PC-3 (cell line): ENCODE measurements at regions not wholly inside any gene's neighbourhood (a gene's known extent, or its start where the extent isn't known, plus 50 kb on each side); places are given as distances from the start of the nearest gene placed in this dataset.
A peak's percentile ranks its signal among the peaks of the same experiment; 100 is the strongest.

ENCODE experiments used
- ATAC-seq: fragments of 200-7000 bp; cut with Tn5 transposase; 2 replicates; pipeline ENCODE4 v1.9.1; 2020; ENCODE audit warnings: mild to moderate bottlenecking, moderate library complexity
- BruUV-seq: library from RNA; stranded (reverse); fragments of 400-500 nt; replicated peaks from 2 replicates; lab custom pipeline; 2021; lab: Mats Ljungman, UMichigan
- CTCF ChIA-PET: fragments of 300-600 bp; sonication (Branson Sonifier 250); formaldehyde crosslinking; loops from one replicate; lab custom pipeline; 2022; ENCODE audit warnings: antibody characterized with exemption; lab: Charles Lee
- POLR2A ChIA-PET: fragments of 300-600 bp; sonication (Branson Sonifier 250); formaldehyde crosslinking; loops from one replicate; lab custom pipeline; 2022; ENCODE audit warnings: antibody characterized with exemption; ENCODE audit not compliant: unreplicated experiment; lab: Charles Lee
- DNase-seq: peaks from one replicate; pipeline ENCODE4 v3.0.0-alpha.2; 2015
- H2AFZ ChIP-seq: fragments of 300-600 bp; sonication (generic); 2 replicates; pipeline ENCODE4 v1.6.0; 2016; ENCODE audit warnings: antibody characterized with exemption, low read length
- H3F3A ChIP-seq: fragments of 300-600 bp; sonication (generic); one replicate; pipeline ENCODE4 v1.6.0; 2017; ENCODE audit warnings: antibody characterized with exemption, low read length, control low read depth, mild to moderate bottlenecking; ENCODE audit not compliant: unreplicated experiment
- H3K27ac ChIP-seq: fragments of 300-600 bp; sonication (generic); 2 replicates; pipeline ENCODE4 v1.5.1; 2016; ENCODE audit warnings: mild to moderate bottlenecking, low read length
- H3K27me3 ChIP-seq: fragments of 300-600 bp; sonication (generic); 2 replicates; pipeline ENCODE4 v1.6.1; 2016; ENCODE audit warnings: low read length, mixed read lengths
- H3K36me3 ChIP-seq: fragments of 300-600 bp; sonication (generic); 2 replicates; pipeline ENCODE4 v1.6.1; 2016; ENCODE audit warnings: low read depth, mixed run types, low read length, mixed read lengths
- H3K4me1 ChIP-seq: fragments of 300-600 bp; sonication (generic); 2 replicates; pipeline ENCODE4 v1.5.1; 2016; ENCODE audit warnings: low read length; ENCODE audit not compliant: insufficient read depth
- H3K4me2 ChIP-seq: fragments of 300-600 bp; sonication (generic); 2 replicates; pipeline ENCODE4 v1.6.0; 2016; ENCODE audit warnings: low read length
- H3K4me3 ChIP-seq: fragments of 300-600 bp; sonication (generic); 2 replicates; pipeline ENCODE4 v1.5.1; 2016; ENCODE audit warnings: mild to moderate bottlenecking, low read length, mixed read lengths
- H3K79me2 ChIP-seq: fragments of 300-600 bp; sonication (generic); 2 replicates; pipeline ENCODE4 v1.6.1; 2017; ENCODE audit warnings: low read length, mixed read lengths
- H3K9ac ChIP-seq: fragments of 300-600 bp; sonication (generic); 2 replicates; pipeline ENCODE4 v1.6.0; 2016; ENCODE audit warnings: mild to moderate bottlenecking, low read length
- H3K9me2 ChIP-seq: fragments of 300-600 bp; sonication (generic); replicated peaks from 2 replicates; pipeline ENCODE4 v1.6.1; 2016; ENCODE audit warnings: mixed run types, low read length, mixed read lengths
- H3K9me3 ChIP-seq: fragments of 300-600 bp; sonication (generic); 2 replicates; pipeline ENCODE4 v1.6.1; 2016; ENCODE audit warnings: low read length, mixed read lengths
- H4K20me1 ChIP-seq: fragments of 300-600 bp; sonication (generic); 2 replicates; pipeline ENCODE4 v1.6.1; 2016; ENCODE audit warnings: low read length, mixed read lengths
- EZH2 ChIP-seq: fragments of 300-600 bp; sonication (generic); IDR thresholded peaks from one replicate; pipeline ENCODE4 v1.6.1; 2017; ENCODE audit warnings: antibody characterized with exemption, mild to moderate bottlenecking, low read length; ENCODE audit not compliant: unreplicated experiment
- EZH2phosphoT487 ChIP-seq: fragments of 300-600 bp; sonication (generic); IDR thresholded peaks from 2 replicates; pipeline ENCODE4 v1.6.1; 2018; ENCODE audit warnings: mild to moderate bottlenecking, antibody characterized with exemption, low read length, borderline replicate concordance
- intact Hi-C: fragments of 100-400 bp; cut with micrococcal nuclease; formaldehyde crosslinking; loops from 2 replicates; pipeline ENCODE4 v1.9.0; 2023
- TF ChIP-seq, protein P1 (sequence below): fragments of 300-600 bp; sonication (generic); conservative IDR thresholded peaks from 2 replicates; pipeline ENCODE4 v1.5.1; 2017; ENCODE audit warnings: antibody characterized with exemption, low read depth, mild to moderate bottlenecking, low read length

- ChIA-PET CTCF (interaction anchor here (0.6 kb wide), 1 partner anchor 239 kb away, joined by 3 read pairs; no protein-coding TSS in a partner anchor), POLR2A (no interaction called here)
- Histone ChIP-seq H3K9ac (no peak overlapping the region), H3K79me2 (no peaks in the 10 kb centered on the region), H2AFZ (peak overlapping the region; percentile 43; the same call in 1 of the 2 replicates), H3K27me3 (no peaks in the 10 kb centered on the region), H4K20me1 (no peaks in the 10 kb centered on the region), H3K4me3 (no peak overlapping the region), H3K4me2 (peak overlapping the region; percentile 60), H3F3A (no peaks in the 10 kb centered on the region), H3K27ac (no peak overlapping the region), H3K9me3 (no peaks in the 10 kb centered on the region), H3K4me1 (peaks cover 4% of the 10 kb centered on the region; the same call in 1 of the 2 replicates), H3K36me3 (no peaks in the 10 kb centered on the region), H3K9me2 (no peaks in the 10 kb centered on the region)
- TF ChIP-seq, protein P1, sequence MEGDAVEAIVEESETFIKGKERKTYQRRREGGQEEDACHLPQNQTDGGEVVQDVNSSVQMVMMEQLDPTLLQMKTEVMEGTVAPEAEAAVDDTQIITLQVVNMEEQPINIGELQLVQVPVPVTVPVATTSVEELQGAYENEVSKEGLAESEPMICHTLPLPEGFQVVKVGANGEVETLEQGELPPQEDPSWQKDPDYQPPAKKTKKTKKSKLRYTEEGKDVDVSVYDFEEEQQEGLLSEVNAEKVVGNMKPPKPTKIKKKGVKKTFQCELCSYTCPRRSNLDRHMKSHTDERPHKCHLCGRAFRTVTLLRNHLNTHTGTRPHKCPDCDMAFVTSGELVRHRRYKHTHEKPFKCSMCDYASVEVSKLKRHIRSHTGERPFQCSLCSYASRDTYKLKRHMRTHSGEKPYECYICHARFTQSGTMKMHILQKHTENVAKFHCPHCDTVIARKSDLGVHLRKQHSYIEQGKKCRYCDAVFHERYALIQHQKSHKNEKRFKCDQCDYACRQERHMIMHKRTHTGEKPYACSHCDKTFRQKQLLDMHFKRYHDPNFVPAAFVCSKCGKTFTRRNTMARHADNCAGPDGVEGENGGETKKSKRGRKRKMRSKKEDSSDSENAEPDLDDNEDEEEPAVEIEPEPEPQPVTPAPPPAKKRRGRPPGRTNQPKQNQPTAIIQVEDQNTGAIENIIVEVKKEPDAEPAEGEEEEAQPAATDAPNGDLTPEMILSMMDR: peak; percentile 82
- TF ChIP-seq EZH2: no peak
- TF ChIP-seq EZH2phosphoT487: no peak
- DNase-seq (peak; percentile 45), ATAC-seq (peak; percentile 78)
- intact Hi-C loops: loop anchor here (1.0 to 5.0 kb wide), 2 partner anchors 69 to 237 kb away; no protein-coding TSS in a partner anchor
- BruUV-seq: no TSS peak
Observed at GRCh38 chr10:113454341-113455061, 98.4 kb upstream of the HABP2 start.

- intact Hi-C loops: no loop called here
- TF ChIP-seq EZH2phosphoT487 (no peak), EZH2 (no peak)
- TF ChIP-seq, protein P1: no peak
- no peak overlapping the region for H3K4me2 ChIP-seq
- no peaks in the 10 kb centered on the region for H3K9me3 ChIP-seq
- no peak overlapping the region for H3K4me3 ChIP-seq
- ATAC-seq (no peak), DNase-seq (no peak)
- no peaks in the 10 kb centered on the region for H3K27me3 ChIP-seq
- no peaks in the 10 kb centered on the region for H3K9me2 ChIP-seq
- ChIA-PET CTCF (no interaction called here), POLR2A (no interaction called here)
- H4K20me1 ChIP-seq: no peaks in the 10 kb centered on the region
- H3K27ac ChIP-seq: no peak overlapping the region
- no peaks in the 10 kb centered on the region for H3K79me2 ChIP-seq
- no peak overlapping the region for H2AFZ ChIP-seq
- no peaks in the 10 kb centered on the region for H3K4me1 ChIP-seq
- BruUV-seq: no TSS peak
- H3K9ac ChIP-seq: no peak overlapping the region
- H3K36me3 ChIP-seq: no peaks in the 10 kb centered on the region
- no peaks in the 10 kb centered on the region for H3F3A ChIP-seq
Observed at GRCh38 chr10:113455947-113456346, 96.9 kb upstream of the HABP2 start.

DNA sequence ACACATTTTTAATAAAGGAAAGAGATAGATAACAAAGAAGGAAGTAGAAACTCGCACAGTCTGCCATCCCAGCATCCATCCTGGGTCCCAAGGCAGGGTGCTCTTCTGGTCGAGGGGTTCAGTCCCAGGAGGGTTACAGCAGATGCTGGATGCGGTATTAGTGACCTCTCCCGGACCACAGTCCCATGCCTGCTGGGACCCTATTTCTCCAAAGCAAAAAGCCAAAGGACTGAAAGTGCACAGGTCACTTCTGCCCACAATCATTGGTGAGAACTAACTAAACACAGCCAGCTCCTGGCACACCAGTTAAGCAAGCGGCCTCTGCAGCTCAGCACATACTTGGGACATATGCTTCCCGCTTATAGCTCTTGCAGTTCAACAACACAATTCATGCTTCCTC lies 96.1 kb upstream of the HABP2 start:
- H3K4me2 ChIP-seq: no peak overlapping the region
- no peaks in the 10 kb centered on the region for H4K20me1 ChIP-seq
- H3K9me3 ChIP-seq: no peaks in the 10 kb centered on the region
- H3K27me3 ChIP-seq: no peaks in the 10 kb centered on the region; the same call in 1 of the 2 replicates
- no peaks in the 10 kb centered on the region for H3K9me2 ChIP-seq
- TF ChIP-seq EZH2phosphoT487 (no peak), EZH2 (no peak)
- TF ChIP-seq, protein P1: no peak
- no peaks in the 10 kb centered on the region for H3F3A ChIP-seq
- H3K79me2 ChIP-seq: no peaks in the 10 kb centered on the region
- intact Hi-C loops: no loop called here
- no peaks in the 10 kb centered on the region for H3K36me3 ChIP-seq
- CTCF ChIA-PET: no interaction called here
- no peak overlapping the region for H3K27ac ChIP-seq
- no peaks in the 10 kb centered on the region for H3K4me1 ChIP-seq
- H3K4me3 ChIP-seq: no peak overlapping the region
- POLR2A ChIA-PET: no interaction called here
- no peak overlapping the region for H2AFZ ChIP-seq
- DNase-seq (no peak), ATAC-seq (no peak)
- no peak overlapping the region for H3K9ac ChIP-seq
- no TSS peak for BruUV-seq
